ENCODE measurements at regions not wholly inside any gene's neighbourhood (a gene's known extent, or its start where the extent isn't known, plus 50 kb on each side); places are given as distances from the start of the nearest gene placed in this dataset.

- TF ChIP-seq EZH2 (IDR thresholded peaks at IDR 0.05) (no peak), POLR2AphosphoS5 (IDR thresholded peaks at IDR 0.05; ENCODE audit: borderline replicate concordance, low read depth, low read length) (peak; percentile 51; the same call in 1 of the 2 replicates), FOXP2 (optimal IDR thresholded peaks at IDR 0.05; ENCODE audit: control extremely low read depth, extremely low read length, insufficient read depth) (no peak)
Observed at GRCh38 chr12:89959179-89959578, 250.5 kb upstream of the ATP2B1 start.
